Nephron (organoid): ENCODE measurements at regions not wholly inside any gene's neighbourhood (a gene's known extent, or its start where the extent isn't known, plus 50 kb on each side); places are given as distances from the start of the nearest gene placed in this dataset.

Experiments used
- H3K27ac Mint-ChIP-seq, 3 experiments: 2 replicates each; pipeline ENCODE4 v1.8.0; 2020; ENCODE audit warnings: mixed read lengths in 3 of 3, mild to moderate bottlenecking in 2 of 3, moderate library complexity in 1 of 3
- H3K27me3 Mint-ChIP-seq: 2 replicates; pipeline ENCODE4 v1.8.0; 2021; ENCODE audit warnings: low read depth, mild to moderate bottlenecking, moderate library complexity, mixed read lengths
- H3K36me3 Mint-ChIP-seq: 2 replicates; pipeline ENCODE4 v1.8.0; 2020; ENCODE audit warnings: low read depth, mixed read lengths
- H3K4me1 Mint-ChIP-seq: 2 replicates; pipeline ENCODE4 v1.8.0; 2020; ENCODE audit warnings: mixed read lengths
- H3K4me3 Mint-ChIP-seq, 3 experiments: 2 replicates each; pipeline ENCODE4 v1.8.0; 2020; ENCODE audit warnings: mild to moderate bottlenecking in 3 of 3, mixed read lengths in 3 of 3, moderate library complexity in 2 of 3
- H3K9me3 Mint-ChIP-seq: 2 replicates; pipeline ENCODE4 v1.8.0; 2020; ENCODE audit warnings: mixed read lengths
- TF ChIP-seq, protein P1 (sequence below), 3 experiments: fragments of 200-600 bp; sonication (generic); IDR thresholded peaks; one replicate each; pipeline ENCODE4 v1.5.0; 2021; ENCODE audit warnings: antibody characterized with exemption in 3 of 3; ENCODE audit not compliant: unreplicated experiment in 3 of 3

- peaks cover 26% of the 10 kb centered on the region for H3K27me3 Mint-ChIP-seq
- TF ChIP-seq, protein P1, sequence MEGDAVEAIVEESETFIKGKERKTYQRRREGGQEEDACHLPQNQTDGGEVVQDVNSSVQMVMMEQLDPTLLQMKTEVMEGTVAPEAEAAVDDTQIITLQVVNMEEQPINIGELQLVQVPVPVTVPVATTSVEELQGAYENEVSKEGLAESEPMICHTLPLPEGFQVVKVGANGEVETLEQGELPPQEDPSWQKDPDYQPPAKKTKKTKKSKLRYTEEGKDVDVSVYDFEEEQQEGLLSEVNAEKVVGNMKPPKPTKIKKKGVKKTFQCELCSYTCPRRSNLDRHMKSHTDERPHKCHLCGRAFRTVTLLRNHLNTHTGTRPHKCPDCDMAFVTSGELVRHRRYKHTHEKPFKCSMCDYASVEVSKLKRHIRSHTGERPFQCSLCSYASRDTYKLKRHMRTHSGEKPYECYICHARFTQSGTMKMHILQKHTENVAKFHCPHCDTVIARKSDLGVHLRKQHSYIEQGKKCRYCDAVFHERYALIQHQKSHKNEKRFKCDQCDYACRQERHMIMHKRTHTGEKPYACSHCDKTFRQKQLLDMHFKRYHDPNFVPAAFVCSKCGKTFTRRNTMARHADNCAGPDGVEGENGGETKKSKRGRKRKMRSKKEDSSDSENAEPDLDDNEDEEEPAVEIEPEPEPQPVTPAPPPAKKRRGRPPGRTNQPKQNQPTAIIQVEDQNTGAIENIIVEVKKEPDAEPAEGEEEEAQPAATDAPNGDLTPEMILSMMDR (IDR thresholded peaks at IDR 0.05; ENCODE audit: unreplicated experiment in 3 of 3): no peak
These were observed 157.4 kb upstream of the SOX1 start for GRCh38 chr13:111909501-111909900.

GRCh38 chr13:111909971-111910671 lies 156.8 kb upstream of the SOX1 start:
- peaks cover 29% of the 10 kb centered on the region for H3K27me3 Mint-ChIP-seq
- TF ChIP-seq, protein P1 (IDR thresholded peaks at IDR 0.05; ENCODE audit: unreplicated experiment in 3 of 3): no peak
- H3K4me3 Mint-ChIP-seq: no peak overlapping the region
- H3K27ac Mint-ChIP-seq: no peak overlapping the region
- H3K36me3 Mint-ChIP-seq: no peaks in the 10 kb centered on the region
- H3K9me3 Mint-ChIP-seq: no peaks in the 10 kb centered on the region
- H3K4me1 Mint-ChIP-seq: no peaks in the 10 kb centered on the region

More at GRCh38 chr13:111909501-111909900, 157.4 kb upstream of the SOX1 start:
- no peak overlapping the region for H3K27ac Mint-ChIP-seq
- no peaks in the 10 kb centered on the region for H3K36me3 Mint-ChIP-seq
- no peak overlapping the region for H3K4me3 Mint-ChIP-seq
- no peaks in the 10 kb centered on the region for H3K4me1 Mint-ChIP-seq
- no peaks in the 10 kb centered on the region for H3K9me3 Mint-ChIP-seq

- Mint-ChIP-seq H3K4me3 (no peak overlapping the region), H3K27me3 (peaks cover 37% of the 10 kb centered on the region), H3K27ac (no peak overlapping the region), H3K4me1 (no peaks in the 10 kb centered on the region), H3K9me3 (no peaks in the 10 kb centered on the region), H3K36me3 (no peaks in the 10 kb centered on the region)
- TF ChIP-seq, protein P1 (IDR thresholded peaks at IDR 0.05; ENCODE audit: unreplicated experiment in 3 of 3): no peak
These were observed 155.7 kb upstream of the SOX1 start for GRCh38 chr13:111911121-111911720.

GRCh38 chr13:111911754-111912452 lies 155.0 kb upstream of the SOX1 start:
- TF ChIP-seq, protein P1 (IDR thresholded peaks at IDR 0.05; ENCODE audit: unreplicated experiment in 3 of 3): no peak
- H3K9me3 Mint-ChIP-seq: no peaks in the 10 kb centered on the region
- no peak overlapping the region for H3K4me3 Mint-ChIP-seq
- H3K27ac Mint-ChIP-seq: no peak overlapping the region
- H3K36me3 Mint-ChIP-seq: no peaks in the 10 kb centered on the region
- peaks cover 38% of the 10 kb centered on the region for H3K27me3 Mint-ChIP-seq
- H3K4me1 Mint-ChIP-seq: no peaks in the 10 kb centered on the region

- Mint-ChIP-seq H3K9me3 (no peaks in the 10 kb centered on the region), H3K4me1 (no peaks in the 10 kb centered on the region), H3K27me3 (peaks cover 42% of the 10 kb centered on the region), H3K36me3 (no peaks in the 10 kb centered on the region), H3K4me3 (no peak overlapping the region), H3K27ac (no peak overlapping the region)
- TF ChIP-seq, protein P1 (IDR thresholded peaks at IDR 0.05; ENCODE audit: unreplicated experiment in 3 of 3): no peak
These were observed 154.5 kb upstream of the SOX1 start for GRCh38 chr13:111912453-111912866.
